ENCODE measurements at regions not wholly inside any gene's neighbourhood (a gene's known extent, or its start where the extent isn't known, plus 50 kb on each side); places are given as distances from the start of the nearest gene placed in this dataset.
"Not testable (repeated sequence)": the region's sequence is repeated elsewhere in the genome, so short reads cannot be mapped to it uniquely, and the experiment has no call there.

GRCh38 chr9:93809204-93809940 lies 145.8 kb downstream of the BARX1 start:
- no peak for DNase-seq

- no peak for DNase-seq
These were observed 146.8 kb downstream of the BARX1 start for GRCh38 chr9:93808115-93809029.

- DNase-seq, result peak in 1 of 2 experiments; percentile 23
These were observed 147.7 kb downstream of the BARX1 start for GRCh38 chr9:93807166-93808074.

GRCh38 chr9:93801581-93802284 lies 153.4 kb downstream of the BARX1 start:
- DNase-seq, result no peak

- DNase-seq, result no peak
These were observed 154.0 kb downstream of the BARX1 start for GRCh38 chr9:93801120-93801519.

- no peak for DNase-seq
These were observed 162.8 kb downstream of the BARX1 start for GRCh38 chr9:93792358-93792757.

- no peak for DNase-seq
These were observed 169.0 kb downstream of the BARX1 start for GRCh38 chr9:93786204-93786603.

GRCh38 chr9:93776873-93777272 lies 178.3 kb downstream of the BARX1 start:
- DNase-seq, result no peak

- DNase-seq, result no peak
These were observed 178.9 kb downstream of the BARX1 start for GRCh38 chr9:93776256-93776655.

- DNase-seq, result no peak
These were observed 180.6 kb downstream of the BARX1 start for GRCh38 chr9:93774331-93775102.

- DNase-seq, result no peak
These were observed 183.9 kb downstream of the BARX1 start for GRCh38 chr9:93771276-93771675.

- no peak for DNase-seq
These were observed 185.4 kb downstream of the PHF2 start for GRCh38 chr9:93761822-93762221.

- DNase-seq, result no peak
These were observed 173.7 kb downstream of the PHF2 start for GRCh38 chr9:93750045-93750444.

- not testable (repeated sequence) for DNase-seq
These were observed 172.4 kb downstream of the PHF2 start for GRCh38 chr9:93748827-93749226.

- no peak for DNase-seq
These were observed 155.6 kb downstream of the PHF2 start for GRCh38 chr9:93731963-93732362.

- no peak for DNase-seq
These were observed 154.3 kb downstream of the PHF2 start for GRCh38 chr9:93730648-93731047.

- no peak for DNase-seq
These were observed 153.8 kb downstream of the PHF2 start for GRCh38 chr9:93730217-93730616.
